ENCODE measurements at regions not wholly inside any gene's neighbourhood (a gene's known extent, or its start where the extent isn't known, plus 50 kb on each side); places are given as distances from the start of the nearest gene placed in this dataset.

GRCh38 chr12:124433147-124433874, 134.1 kb downstream of the NCOR2 start:
- peaks cover 2 to 79% (median 9%) of the 10 kb centered on the region in 3 donors for H3K36me3 ChIP-seq (ENCODE audit: control insufficient read depth in 3 of 3, insufficient read depth in 2 of 3, low read depth in 1 of 3, low read length in 3 of 3)
- WGBS, 3 donors = 84 to 91% (median 90%) methylated on average over 19 to 22 of the region's 22 CpGs
- no peak for DNase-seq
- no peaks in the 10 kb centered on the region for H3K27me3 ChIP-seq (ENCODE audit: control insufficient read depth in 3 of 3, insufficient read depth in 3 of 3, low read length in 3 of 3)
- no peaks in the 10 kb centered on the region for H3K4me1 ChIP-seq (ENCODE audit: control insufficient read depth in 3 of 3, insufficient read depth in 2 of 3, low read depth in 1 of 3, low read length in 2 of 3)
- H3K9me3 ChIP-seq (ENCODE audit: control insufficient read depth in 2 of 2, insufficient read depth in 1 of 2, low read depth in 1 of 2, low read length in 1 of 2) = no peaks in the 10 kb centered on the region
- H3K4me3 ChIP-seq (ENCODE audit: low read depth in 1 of 3, low read length in 3 of 3) = no peak overlapping the region
- no peak for FAIRE-seq
- H3K27ac ChIP-seq (ENCODE audit: low read depth in 1 of 3, low read length in 2 of 3) = no peak overlapping the region

GRCh38 chr12:124432376-124432775, 135.0 kb downstream of the NCOR2 start:
- H3K9me3 ChIP-seq (ENCODE audit: control insufficient read depth in 2 of 2, insufficient read depth in 1 of 2, low read depth in 1 of 2, low read length in 1 of 2) = no peaks in the 10 kb centered on the region
- H3K4me1 ChIP-seq (ENCODE audit: control insufficient read depth in 3 of 3, insufficient read depth in 2 of 3, low read depth in 1 of 3, low read length in 2 of 3) = peaks cover 0 to 8% (median 0%) of the 10 kb centered on the region in 3 donors
- no peak overlapping the region for H3K4me3 ChIP-seq (ENCODE audit: low read depth in 1 of 3, low read length in 3 of 3)
- H3K27ac ChIP-seq (ENCODE audit: low read depth in 1 of 3, low read length in 2 of 3) = no peak overlapping the region
- DNase-seq (no peak), FAIRE-seq (no peak)
- WGBS, 3 donors = 77 to 96% (median 87%) methylated on average over 8 of the region's 8 CpGs
- no peaks in the 10 kb centered on the region for H3K27me3 ChIP-seq (ENCODE audit: control insufficient read depth in 3 of 3, insufficient read depth in 3 of 3, low read length in 3 of 3)
- peaks cover 2 to 83% (median 6%) of the 10 kb centered on the region in 3 donors for H3K36me3 ChIP-seq (ENCODE audit: control insufficient read depth in 3 of 3, insufficient read depth in 2 of 3, low read depth in 1 of 3, low read length in 3 of 3)

GRCh38 chr12:124431971-124432370, 135.4 kb downstream of the NCOR2 start:
- Histone ChIP-seq H3K9me3 (ENCODE audit: control insufficient read depth in 2 of 2, insufficient read depth in 1 of 2, low read depth in 1 of 2, low read length in 1 of 2) (no peaks in the 10 kb centered on the region), H3K4me1 (ENCODE audit: control insufficient read depth in 3 of 3, insufficient read depth in 2 of 3, low read depth in 1 of 3, low read length in 2 of 3) (peaks cover 0 to 11% (median 0%) of the 10 kb centered on the region in 3 donors), H3K36me3 (ENCODE audit: control insufficient read depth in 3 of 3, insufficient read depth in 2 of 3, low read depth in 1 of 3, low read length in 3 of 3) (peaks cover 2 to 83% (median 6%) of the 10 kb centered on the region in 3 donors), H3K4me3 (ENCODE audit: low read depth in 1 of 3, low read length in 3 of 3) (no peak overlapping the region), H3K27me3 (ENCODE audit: control insufficient read depth in 3 of 3, insufficient read depth in 3 of 3, low read length in 3 of 3) (no peaks in the 10 kb centered on the region), H3K27ac (ENCODE audit: low read depth in 1 of 3, low read length in 2 of 3) (no peak overlapping the region)
- DNase-seq = no peak
- WGBS, 3 donors = 87 to 97% (median 91%) methylated on average over 8 of the region's 8 CpGs
- no peak for FAIRE-seq

- FAIRE-seq = no peak
- Histone ChIP-seq H3K4me1 (ENCODE audit: control insufficient read depth in 3 of 3, insufficient read depth in 2 of 3, low read depth in 1 of 3, low read length in 2 of 3) (peaks cover 0 to 12% (median 0%) of the 10 kb centered on the region in 3 donors), H3K27ac (ENCODE audit: low read depth in 1 of 3, low read length in 2 of 3) (no peak overlapping the region), H3K27me3 (ENCODE audit: control insufficient read depth in 3 of 3, insufficient read depth in 3 of 3, low read length in 3 of 3) (no peaks in the 10 kb centered on the region), H3K36me3 (ENCODE audit: control insufficient read depth in 3 of 3, insufficient read depth in 2 of 3, low read depth in 1 of 3, low read length in 3 of 3) (peaks cover 2 to 86% (median 10%) of the 10 kb centered on the region in 3 donors), H3K9me3 (ENCODE audit: control insufficient read depth in 2 of 2, insufficient read depth in 1 of 2, low read depth in 1 of 2, low read length in 1 of 2) (no peaks in the 10 kb centered on the region), H3K4me3 (ENCODE audit: low read depth in 1 of 3, low read length in 3 of 3) (no peak overlapping the region)
- 95 to 98% (median 98%) methylated on average over 23 of the region's 23 CpGs for WGBS, 3 donors
- DNase-seq = no peak
Observed at GRCh38 chr12:124430491-124430890, 135.6 kb downstream of the RFLNA start.

- H3K27ac ChIP-seq (ENCODE audit: low read depth in 1 of 3, low read length in 2 of 3) = peak overlapping the region in 1 of 3 donors; percentile 69
- no peaks in the 10 kb centered on the region for H3K9me3 ChIP-seq (ENCODE audit: control insufficient read depth in 2 of 2, insufficient read depth in 1 of 2, low read depth in 1 of 2, low read length in 1 of 2)
- no peak for DNase-seq
- no peak for FAIRE-seq
- H3K4me3 ChIP-seq (ENCODE audit: low read depth in 1 of 3, low read length in 3 of 3) = no peak overlapping the region
- 93 to 95% (median 94%) methylated on average over 15 of the region's 15 CpGs for WGBS, 3 donors
- H3K36me3 ChIP-seq (ENCODE audit: control insufficient read depth in 3 of 3, insufficient read depth in 2 of 3, low read depth in 1 of 3, low read length in 3 of 3) = peaks cover 2 to 84% (median 12%) of the 10 kb centered on the region in 3 donors
- H3K27me3 ChIP-seq (ENCODE audit: control insufficient read depth in 3 of 3, insufficient read depth in 3 of 3, low read length in 3 of 3) = no peaks in the 10 kb centered on the region
- peaks cover 0 to 12% (median 0%) of the 10 kb centered on the region in 3 donors for H3K4me1 ChIP-seq (ENCODE audit: control insufficient read depth in 3 of 3, insufficient read depth in 2 of 3, low read depth in 1 of 3, low read length in 2 of 3)
Observed at GRCh38 chr12:124429535-124429934, 134.6 kb downstream of the RFLNA start.

- DNase-seq = no peak
- Histone ChIP-seq H3K27me3 (ENCODE audit: control insufficient read depth in 3 of 3, insufficient read depth in 3 of 3, low read length in 3 of 3) (no peaks in the 10 kb centered on the region), H3K9me3 (ENCODE audit: control insufficient read depth in 2 of 2, insufficient read depth in 1 of 2, low read depth in 1 of 2, low read length in 1 of 2) (no peaks in the 10 kb centered on the region), H3K27ac (ENCODE audit: low read depth in 1 of 3, low read length in 2 of 3) (peak overlapping the region in 1 of 3 donors; percentile 69), H3K4me3 (ENCODE audit: low read depth in 1 of 3, low read length in 3 of 3) (no peak overlapping the region), H3K36me3 (ENCODE audit: control insufficient read depth in 3 of 3, insufficient read depth in 2 of 3, low read depth in 1 of 3, low read length in 3 of 3) (peaks cover 2 to 83% (median 12%) of the 10 kb centered on the region in 3 donors), H3K4me1 (ENCODE audit: control insufficient read depth in 3 of 3, insufficient read depth in 2 of 3, low read depth in 1 of 3, low read length in 2 of 3) (peaks cover 0 to 13% (median under 1%) of the 10 kb centered on the region in 3 donors)
- no peak for FAIRE-seq
- WGBS, 3 donors = 61 to 89% (median 77%) methylated on average over 12 to 13 of the region's 13 CpGs
Observed at GRCh38 chr12:124428792-124429281, 133.9 kb downstream of the RFLNA start.

- FAIRE-seq (no peak), DNase-seq (no peak)
- peak overlapping the region in 2 of 3 donors; percentile 18 to 69 for H3K27ac ChIP-seq (ENCODE audit: low read depth in 1 of 3, low read length in 2 of 3)
- H3K36me3 ChIP-seq (ENCODE audit: control insufficient read depth in 3 of 3, insufficient read depth in 2 of 3, low read depth in 1 of 3, low read length in 3 of 3) = peaks cover 2 to 84% (median 12%) of the 10 kb centered on the region in 3 donors
- WGBS, 3 donors = 63 to 79% (median 72%) methylated on average over 23 of the region's 23 CpGs
- peaks cover 4 to 19% (median 6%) of the 10 kb centered on the region in 3 donors for H3K4me1 ChIP-seq (ENCODE audit: control insufficient read depth in 3 of 3, insufficient read depth in 2 of 3, low read depth in 1 of 3, low read length in 2 of 3)
- H3K9me3 ChIP-seq (ENCODE audit: control insufficient read depth in 2 of 2, insufficient read depth in 1 of 2, low read depth in 1 of 2, low read length in 1 of 2) = no peaks in the 10 kb centered on the region
- H3K27me3 ChIP-seq (ENCODE audit: control insufficient read depth in 3 of 3, insufficient read depth in 3 of 3, low read length in 3 of 3) = no peaks in the 10 kb centered on the region
- H3K4me3 ChIP-seq (ENCODE audit: low read depth in 1 of 3, low read length in 3 of 3) = no peak overlapping the region
Observed at GRCh38 chr12:124428136-124428791, 133.4 kb downstream of the RFLNA start.

- FAIRE-seq = no peak
- Histone ChIP-seq H3K36me3 (ENCODE audit: control insufficient read depth in 3 of 3, insufficient read depth in 2 of 3, low read depth in 1 of 3, low read length in 3 of 3) (peaks cover 2 to 79% (median 12%) of the 10 kb centered on the region in 3 donors), H3K27ac (ENCODE audit: low read depth in 1 of 3, low read length in 2 of 3) (peak overlapping the region in 2 of 3 donors; percentile 8 to 69), H3K4me1 (ENCODE audit: control insufficient read depth in 3 of 3, insufficient read depth in 2 of 3, low read depth in 1 of 3, low read length in 2 of 3) (peaks cover 4 to 33% (median 8%) of the 10 kb centered on the region in 3 donors), H3K4me3 (ENCODE audit: low read depth in 1 of 3, low read length in 3 of 3) (no peak overlapping the region), H3K9me3 (ENCODE audit: control insufficient read depth in 2 of 2, insufficient read depth in 1 of 2, low read depth in 1 of 2, low read length in 1 of 2) (no peaks in the 10 kb centered on the region), H3K27me3 (ENCODE audit: control insufficient read depth in 3 of 3, insufficient read depth in 3 of 3, low read length in 3 of 3) (no peaks in the 10 kb centered on the region)
- DNase-seq = no peak
- 80 to 88% (median 86%) methylated on average over 41 to 42 of the region's 42 CpGs for WGBS, 3 donors
Observed at GRCh38 chr12:124426594-124427555, 132.0 kb downstream of the RFLNA start.
